SJSA1 (cell line): ENCODE measurements at regions not wholly inside any gene's neighbourhood (a gene's known extent, or its start where the extent isn't known, plus 50 kb on each side); places are given as distances from the start of the nearest gene placed in this dataset.
A peak's percentile ranks its signal among the peaks of the same experiment; 100 is the strongest.
"Not testable (repeated sequence)": the region's sequence is repeated elsewhere in the genome, so short reads cannot be mapped to it uniquely, and the experiment has no call there.

Source experiments
- DNase-seq, 2 experiments: peaks; one replicate each; pipeline ENCODE4 v3.0.0-alpha.2; 2015 to 2020; ENCODE audit warnings: low spot score in 2 of 2, low read depth in 1 of 2
- H3K27ac ChIP-seq: fragments of 250-450 bp; sonication (Bioruptor Pico); 2 replicates; pipeline ENCODE4 v1.5.1; 2020; ENCODE audit warnings: mild to moderate bottlenecking, moderate library complexity
- H3K27me3 ChIP-seq: fragments of 250-450 bp; sonication (Bioruptor Pico); replicated peaks from 2 replicates; pipeline ENCODE4 v1.5.1; 2020; ENCODE audit warnings: mild to moderate bottlenecking, moderate library complexity
- H3K36me3 ChIP-seq: fragments of 250-450 bp; sonication (Bioruptor Pico); 2 replicates; pipeline ENCODE4 v1.5.1; 2020; ENCODE audit warnings: mild to moderate bottlenecking
- H3K4me1 ChIP-seq: fragments of 250-450 bp; sonication (Bioruptor Pico); replicated peaks from 2 replicates; pipeline ENCODE4 v1.6.1; 2021; ENCODE audit warnings: mild to moderate bottlenecking
- H3K4me3 ChIP-seq: fragments of 250-450 bp; sonication (Bioruptor Pico); 2 replicates; pipeline ENCODE4 v1.5.1; 2020; ENCODE audit warnings: mild to moderate bottlenecking
- H3K9me3 ChIP-seq: fragments of 250-450 bp; sonication (Bioruptor Pico); replicated peaks from 2 replicates; pipeline ENCODE4 v1.5.1; 2020; ENCODE audit warnings: mild to moderate bottlenecking

DNA sequence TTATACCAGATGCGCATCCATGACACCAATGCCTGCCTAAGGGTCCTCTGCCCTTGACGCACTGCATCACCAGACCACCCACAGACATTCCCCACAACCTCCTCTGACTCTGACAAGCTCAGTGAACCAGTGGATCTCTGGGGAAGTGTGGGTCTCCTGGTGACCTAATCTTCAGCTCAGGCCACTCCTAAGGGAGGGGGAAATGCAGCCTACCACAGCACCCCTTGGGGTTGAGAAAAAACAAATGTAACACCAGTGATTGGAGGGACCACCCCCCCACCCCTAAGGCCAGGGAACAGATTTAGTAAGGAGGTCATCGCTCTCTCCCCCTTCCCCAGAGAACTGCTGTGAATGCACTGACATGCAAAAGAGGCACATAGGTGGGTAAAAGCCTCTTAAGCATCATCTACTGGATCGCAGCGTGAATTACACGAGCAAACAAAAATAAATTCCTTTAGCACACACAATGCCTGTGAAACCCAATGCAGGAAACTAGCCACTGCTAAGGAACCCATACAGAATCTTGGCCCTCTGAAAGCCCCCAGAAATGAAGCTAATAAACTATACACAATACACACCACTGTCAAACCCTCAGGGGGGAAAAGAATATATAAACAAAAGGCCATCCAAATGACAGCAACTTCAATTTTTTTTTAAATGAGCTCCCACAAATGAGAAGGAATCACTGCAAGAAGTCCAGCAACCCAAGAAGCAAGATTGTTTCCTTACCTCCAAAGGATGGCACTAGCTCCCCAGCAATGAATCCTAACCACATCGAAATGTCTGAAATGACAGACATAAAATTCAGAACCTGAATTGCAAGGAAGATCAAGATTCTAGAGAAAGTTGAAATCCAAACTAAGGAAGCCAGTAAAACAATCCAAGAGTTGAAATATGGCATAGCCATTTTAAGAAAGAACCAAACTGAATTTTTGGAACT lies 513.7 kb upstream of the PTGER4 start:
- Histone ChIP-seq H3K27ac (no peak overlapping the region), H3K9me3 (no peaks in the 10 kb centered on the region; the same call in 1 of the 2 replicates), H3K4me3 (no peak overlapping the region), H3K4me1 (no peaks in the 10 kb centered on the region), H3K36me3 (no peaks in the 10 kb centered on the region), H3K27me3 (no peaks in the 10 kb centered on the region)
- no peak for DNase-seq

DNA sequence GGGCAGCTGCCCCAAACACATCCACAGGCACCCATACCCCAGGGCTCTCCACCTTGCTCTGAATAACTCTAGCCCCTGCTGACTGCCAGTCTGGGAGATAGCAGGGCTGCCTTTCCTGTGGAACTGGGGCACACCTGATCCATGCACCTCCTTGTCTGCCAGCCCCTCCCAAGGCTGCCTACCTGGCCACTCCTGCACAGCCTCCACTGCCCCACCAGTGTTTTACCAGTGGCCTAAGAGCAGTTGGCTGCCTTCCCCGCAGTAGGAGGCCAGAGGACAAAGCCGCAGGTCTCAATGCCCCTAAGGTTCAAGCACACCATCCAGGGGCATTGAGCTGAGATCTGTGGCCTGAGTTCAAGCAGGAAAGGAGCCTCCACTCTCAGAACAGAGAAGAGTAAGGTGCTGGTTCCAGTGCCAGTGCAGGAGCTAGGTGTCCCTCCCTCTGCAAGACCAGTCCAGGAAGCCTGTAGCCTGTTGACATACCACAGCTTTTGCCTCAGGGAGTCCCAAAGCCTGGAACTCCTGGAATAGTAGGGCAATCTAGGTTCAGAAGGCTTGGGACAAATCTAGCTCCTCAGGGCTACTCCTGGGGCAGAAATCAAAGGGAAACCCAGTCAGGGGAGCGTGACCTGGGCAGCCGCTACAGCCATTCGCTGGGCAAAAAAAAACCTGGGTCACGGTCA lies 514.5 kb upstream of the PTGER4 start:
- no peaks in the 10 kb centered on the region for H3K36me3 ChIP-seq
- no peak overlapping the region for H3K4me3 ChIP-seq
- H3K27ac ChIP-seq, result no peak overlapping the region
- no peak for DNase-seq
- no peaks in the 10 kb centered on the region; the same call in 1 of the 2 replicates for H3K9me3 ChIP-seq
- no peaks in the 10 kb centered on the region for H3K27me3 ChIP-seq
- no peaks in the 10 kb centered on the region for H3K4me1 ChIP-seq

DNA sequence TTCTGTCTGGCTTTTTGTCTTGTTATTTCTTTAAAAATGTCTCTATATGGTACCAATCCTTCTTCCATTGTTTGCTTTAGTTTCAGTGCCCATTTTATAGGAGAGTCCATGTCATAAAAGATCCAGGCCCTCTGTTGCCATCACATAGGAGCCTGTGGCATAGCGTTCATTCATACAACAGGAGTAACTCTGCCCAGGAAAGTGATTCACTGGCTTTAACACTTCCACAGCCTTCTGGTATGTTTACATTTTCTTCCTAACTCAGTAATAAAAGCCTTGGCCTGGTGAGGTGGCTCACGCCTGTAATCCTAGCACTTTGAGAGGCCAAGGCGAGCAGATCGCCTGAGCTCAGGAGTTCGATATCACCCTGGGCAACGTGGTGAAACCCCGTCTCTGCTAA lies 519.3 kb upstream of the PTGER4 start:
- DNase-seq, result no peak
- no peaks in the 10 kb centered on the region for H3K36me3 ChIP-seq
- H3K27ac ChIP-seq, result no peak overlapping the region
- no peaks in the 10 kb centered on the region for H3K9me3 ChIP-seq
- H3K4me3 ChIP-seq, result no peak overlapping the region
- no peaks in the 10 kb centered on the region for H3K4me1 ChIP-seq
- H3K27me3 ChIP-seq, result no peaks in the 10 kb centered on the region

DNA sequence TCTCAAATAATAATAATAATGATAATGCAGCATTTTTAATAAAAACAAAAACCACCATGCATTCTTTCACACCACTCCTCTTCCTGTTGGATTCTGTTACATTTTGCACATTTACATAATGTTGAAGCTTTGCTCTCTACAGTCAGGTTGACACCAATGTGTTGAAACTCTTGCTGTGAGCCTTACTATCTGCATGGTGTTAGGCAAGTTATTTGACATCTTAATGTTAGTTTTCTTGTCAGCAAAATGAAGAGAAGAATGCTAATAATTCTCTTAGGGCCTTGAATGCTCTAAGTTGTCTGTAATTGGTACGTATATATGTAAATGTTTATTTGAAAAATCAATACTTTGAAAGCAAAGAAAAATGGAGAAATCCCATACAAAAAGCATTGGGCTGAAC lies 525.5 kb upstream of the PTGER4 start:
- H3K9me3 ChIP-seq, result no peaks in the 10 kb centered on the region
- no peaks in the 10 kb centered on the region for H3K36me3 ChIP-seq
- DNase-seq, result no peak
- no peaks in the 10 kb centered on the region for H3K27me3 ChIP-seq
- no peak overlapping the region for H3K4me3 ChIP-seq
- H3K27ac ChIP-seq, result no peak overlapping the region
- no peaks in the 10 kb centered on the region for H3K4me1 ChIP-seq

DNA sequence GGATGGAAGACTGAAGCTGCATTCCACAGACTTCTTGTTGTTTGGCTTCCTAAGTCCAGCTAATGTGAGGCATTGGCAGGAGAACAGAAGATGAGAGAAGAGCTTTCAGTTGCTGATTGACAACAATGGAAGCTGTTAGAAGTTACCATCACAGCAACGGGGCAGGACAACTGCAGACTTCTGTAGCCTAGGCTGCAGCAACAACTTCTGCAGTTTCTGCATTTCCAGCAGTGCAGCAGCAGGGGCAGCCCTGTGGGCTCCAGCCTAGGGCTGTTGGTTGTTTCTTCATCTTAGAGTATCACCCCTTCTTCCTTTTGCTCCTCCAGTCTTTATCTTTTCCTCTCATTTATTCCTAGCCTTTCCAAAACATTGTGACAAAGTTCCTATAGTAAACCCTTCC lies 528.8 kb upstream of the PTGER4 start:
- H3K27ac ChIP-seq, result no peak overlapping the region
- no peaks in the 10 kb centered on the region for H3K36me3 ChIP-seq
- no peaks in the 10 kb centered on the region for H3K9me3 ChIP-seq
- no peak overlapping the region for H3K4me3 ChIP-seq
- H3K27me3 ChIP-seq, result no peaks in the 10 kb centered on the region
- no peaks in the 10 kb centered on the region for H3K4me1 ChIP-seq
- no peak for DNase-seq

DNA sequence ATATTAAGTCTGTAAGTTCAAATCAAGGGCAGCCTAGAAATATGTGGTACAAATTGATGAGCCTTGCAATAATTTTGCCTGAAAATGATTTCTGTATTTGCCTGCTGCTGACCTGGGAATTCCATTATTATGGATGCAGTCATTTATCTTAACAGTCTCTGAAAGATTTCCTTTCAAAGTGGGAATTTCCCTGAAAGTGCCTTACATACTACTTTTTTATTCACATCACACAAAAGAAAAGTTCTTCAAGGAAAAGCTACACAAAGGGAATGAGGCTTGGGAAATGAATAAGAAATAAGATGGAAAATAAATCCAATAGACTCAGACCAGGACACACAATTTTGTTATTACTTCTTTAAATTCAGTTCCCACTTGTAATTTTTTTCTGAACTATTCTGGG lies 537.8 kb upstream of the PTGER4 start:
- DNase-seq, result no peak
- no peaks in the 10 kb centered on the region for H3K27me3 ChIP-seq
- no peak overlapping the region for H3K4me3 ChIP-seq
- H3K27ac ChIP-seq, result no peak overlapping the region
- H3K4me1 ChIP-seq, result no peaks in the 10 kb centered on the region
- no peaks in the 10 kb centered on the region for H3K36me3 ChIP-seq
- H3K9me3 ChIP-seq, result no peaks in the 10 kb centered on the region

DNA sequence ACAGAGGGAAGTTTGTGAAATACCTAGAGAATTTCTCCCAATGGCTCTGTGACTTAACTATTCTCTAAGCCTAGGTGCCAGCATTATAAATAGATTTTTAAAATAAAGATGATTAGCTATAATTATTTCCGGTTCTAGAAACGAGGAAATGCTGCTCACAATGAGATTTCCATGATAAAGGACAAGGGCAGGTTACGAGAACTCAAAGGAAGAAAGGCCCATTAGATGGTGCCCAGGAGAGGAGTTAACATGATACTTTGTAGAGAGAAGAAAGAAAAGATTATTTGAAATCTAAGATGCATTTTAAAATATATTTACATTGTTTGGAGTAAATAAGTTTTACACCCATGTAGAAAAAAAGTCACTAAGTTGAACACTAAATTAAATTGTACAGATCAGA lies 538.3 kb upstream of the PTGER4 start:
- H3K9me3 ChIP-seq, result no peaks in the 10 kb centered on the region
- no peak for DNase-seq
- H3K27ac ChIP-seq, result no peak overlapping the region
- no peaks in the 10 kb centered on the region for H3K36me3 ChIP-seq
- no peaks in the 10 kb centered on the region for H3K27me3 ChIP-seq
- no peak overlapping the region for H3K4me3 ChIP-seq
- H3K4me1 ChIP-seq, result no peaks in the 10 kb centered on the region

DNA sequence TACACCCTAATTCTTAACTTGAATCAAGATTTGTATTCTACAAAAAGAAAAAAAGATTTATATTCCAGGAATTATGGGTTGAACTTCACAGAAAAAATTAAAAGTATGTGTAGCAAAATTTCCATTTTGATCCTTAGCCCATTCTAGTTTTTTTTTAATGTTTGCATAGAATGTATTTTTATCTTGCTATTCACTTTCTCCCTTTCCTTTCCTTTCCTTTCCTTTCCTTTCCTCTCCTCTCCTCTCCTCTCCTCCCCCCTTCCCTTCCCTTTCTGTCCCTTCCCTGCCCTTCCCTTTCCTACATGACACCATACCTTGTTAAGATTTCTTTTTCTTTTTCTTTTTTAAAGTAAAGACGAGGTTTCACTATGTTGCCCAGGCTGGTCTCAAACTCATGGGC lies 542.5 kb upstream of the PTGER4 start:
- no peak for DNase-seq
- no peak overlapping the region for H3K4me3 ChIP-seq
- H3K9me3 ChIP-seq, result no peaks in the 10 kb centered on the region
- no peaks in the 10 kb centered on the region for H3K4me1 ChIP-seq
- no peak overlapping the region for H3K27ac ChIP-seq
- H3K36me3 ChIP-seq, result no peaks in the 10 kb centered on the region
- no peaks in the 10 kb centered on the region for H3K27me3 ChIP-seq

DNA sequence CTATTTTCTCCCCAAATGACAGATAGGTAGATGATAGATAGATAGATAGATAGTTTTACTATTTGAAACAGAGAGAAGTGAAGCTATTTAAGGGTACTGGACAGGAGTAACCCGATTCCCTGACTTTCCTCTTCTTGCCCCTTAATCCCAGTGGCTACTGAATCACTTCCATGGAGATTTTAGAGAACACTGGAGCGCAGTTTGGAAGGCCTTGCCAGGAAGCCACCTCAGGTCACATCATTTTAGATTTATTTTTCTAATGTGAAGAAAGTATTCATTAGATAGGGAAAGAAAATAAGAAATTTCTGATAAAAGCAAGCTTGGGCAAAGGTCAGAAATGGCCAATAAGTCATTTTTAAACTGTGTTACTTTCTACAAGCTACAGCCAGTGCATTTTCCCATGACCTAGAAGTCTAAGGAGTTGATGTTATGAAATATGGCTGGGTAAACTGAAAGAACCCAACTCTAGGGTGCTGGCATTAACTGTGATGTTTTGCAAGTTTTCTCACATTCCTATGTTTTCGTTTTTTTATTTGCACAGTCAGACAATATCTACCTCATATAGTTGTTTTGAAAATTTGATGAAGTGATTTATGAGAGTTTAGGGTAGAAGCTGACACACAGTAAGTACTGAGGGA lies 544.7 kb upstream of the PTGER4 start:
- no peaks in the 10 kb centered on the region for H3K27me3 ChIP-seq
- H3K4me3 ChIP-seq, result no peak overlapping the region
- H3K36me3 ChIP-seq, result no peaks in the 10 kb centered on the region
- no peaks in the 10 kb centered on the region for H3K9me3 ChIP-seq
- DNase-seq, result no peak
- no peak overlapping the region for H3K27ac ChIP-seq
- no peaks in the 10 kb centered on the region for H3K4me1 ChIP-seq

DNA sequence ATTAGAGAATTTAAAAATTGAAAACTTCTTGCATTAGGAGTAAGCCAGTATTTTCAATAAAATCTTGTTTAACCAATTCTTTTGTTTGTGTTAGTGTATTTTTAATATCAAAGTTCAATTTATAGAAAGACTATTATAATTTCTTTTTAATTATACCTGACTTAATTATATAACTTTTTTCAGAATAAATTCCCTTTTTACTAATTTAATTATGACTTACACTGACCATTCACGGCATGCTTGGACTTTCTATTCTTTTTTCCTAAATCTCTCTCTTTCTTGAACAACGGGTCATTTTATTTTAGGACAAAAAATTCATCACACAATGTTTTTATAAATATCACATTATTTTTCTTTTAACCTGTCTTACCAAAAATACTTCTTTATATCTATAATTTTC lies 555.3 kb upstream of the PTGER4 start:
- Histone ChIP-seq H3K4me3 (no peak overlapping the region), H3K27me3 (no peaks in the 10 kb centered on the region), H3K27ac (no peak overlapping the region), H3K9me3 (0 out of 2 replicates have a peak, but pooled peaks cover 5% of the 10 kb centered on the region), H3K36me3 (no peaks in the 10 kb centered on the region), H3K4me1 (no peaks in the 10 kb centered on the region)
- DNase-seq, result peak in 1 of 2 experiments; percentile 14

DNA sequence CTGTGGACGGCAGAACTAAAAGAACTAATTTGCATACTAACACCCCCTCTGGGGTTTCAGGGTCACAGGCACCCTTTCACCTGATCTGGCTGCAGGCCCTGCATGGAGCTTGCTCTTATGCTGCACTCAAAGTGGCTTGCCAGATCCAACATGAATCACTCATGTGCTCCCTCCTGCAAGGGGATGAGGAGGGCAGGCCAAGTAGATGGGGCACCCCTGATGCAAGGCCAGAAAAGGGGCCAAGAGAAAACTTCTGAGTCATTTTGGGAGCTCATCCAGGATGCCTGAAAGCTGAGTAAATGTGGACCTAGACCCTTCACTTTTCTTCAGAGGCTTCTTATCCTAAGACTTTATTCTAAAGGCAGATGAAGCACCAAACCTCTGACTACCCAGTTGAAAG lies 558.5 kb upstream of the PTGER4 start:
- Histone ChIP-seq H3K4me3 (no peak overlapping the region), H3K9me3 (0 out of 2 replicates have a peak, but pooled peaks cover 5% of the 10 kb centered on the region), H3K27me3 (no peaks in the 10 kb centered on the region), H3K27ac (no peak overlapping the region), H3K4me1 (no peaks in the 10 kb centered on the region), H3K36me3 (no peaks in the 10 kb centered on the region)
- no peak for DNase-seq

DNA sequence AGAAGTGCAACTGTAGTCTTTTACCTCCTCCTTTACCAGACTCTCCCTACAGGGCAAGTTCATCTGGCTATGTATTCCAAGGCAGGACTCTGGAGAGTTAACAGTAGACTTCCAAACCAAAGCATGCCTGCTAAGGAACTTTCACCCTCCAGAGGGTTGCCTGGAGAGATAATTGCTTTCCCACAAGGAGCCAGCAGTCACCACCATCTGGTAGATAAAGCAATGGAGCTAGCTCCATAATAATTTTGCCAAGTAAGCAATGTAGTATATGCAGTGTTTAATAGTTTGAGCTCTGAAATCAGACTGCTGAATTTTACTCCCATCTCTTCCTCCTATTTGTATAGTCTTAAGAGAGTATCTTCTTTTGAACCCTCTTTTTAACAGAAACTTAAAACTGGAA lies 566.8 kb upstream of the PTGER4 start:
- Histone ChIP-seq H3K27ac (no peak overlapping the region), H3K27me3 (no peaks in the 10 kb centered on the region), H3K4me1 (no peaks in the 10 kb centered on the region), H3K9me3 (no peaks in the 10 kb centered on the region), H3K36me3 (no peaks in the 10 kb centered on the region), H3K4me3 (no peak overlapping the region)
- no peak for DNase-seq

DNA sequence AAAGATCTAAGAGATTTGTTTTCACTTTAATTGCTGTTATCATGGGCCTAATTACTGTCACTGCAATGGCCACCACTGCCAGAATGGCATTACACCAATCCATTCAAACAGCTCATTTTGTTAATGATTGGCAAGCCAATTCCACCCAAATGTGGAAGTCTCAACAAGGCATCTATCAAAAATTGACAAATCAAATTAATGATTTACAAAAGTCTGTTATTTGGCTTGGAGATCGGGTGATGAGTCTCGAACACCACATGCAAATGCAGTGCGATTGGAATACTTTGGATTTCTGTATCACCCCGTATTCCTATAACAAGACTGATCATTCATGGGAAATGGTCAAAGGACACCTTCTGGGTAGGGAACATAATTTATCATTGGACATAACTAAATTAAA lies 568.7 kb upstream of the PTGER4 start:
- H3K27ac ChIP-seq, H3K4me1 ChIP-seq, H3K9me3 ChIP-seq, H3K27me3 ChIP-seq, DNase-seq, H3K36me3 ChIP-seq, H3K4me3 ChIP-seq: not testable (repeated sequence)

DNA sequence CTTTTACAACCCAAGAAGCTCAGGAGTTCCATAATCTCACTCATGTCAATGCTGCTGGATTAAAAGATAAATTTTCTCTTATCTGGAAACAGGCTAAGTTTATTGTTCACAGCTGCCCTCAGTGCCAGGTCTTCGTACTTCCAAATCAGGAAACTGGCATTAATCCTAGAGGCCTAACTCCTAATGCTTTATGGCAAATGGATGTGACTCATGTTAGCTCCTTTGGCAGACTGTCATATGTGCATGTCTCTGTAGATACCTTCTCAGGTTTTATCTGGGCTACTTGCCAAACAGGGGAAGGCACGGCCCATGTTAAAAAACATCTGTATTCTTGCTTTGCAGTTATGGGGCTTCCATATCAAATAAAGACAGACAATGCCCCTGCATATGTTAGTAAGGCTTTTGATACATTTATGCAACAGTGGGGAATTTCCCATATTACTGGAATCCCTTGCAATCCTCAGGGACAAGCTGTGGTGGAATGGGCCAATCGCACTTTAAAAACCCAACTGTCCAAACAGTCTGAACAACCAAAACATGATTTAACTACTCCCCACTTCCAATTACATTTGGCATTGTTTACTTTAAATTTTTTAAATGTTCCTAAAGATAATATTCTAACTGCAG lies 570.8 kb upstream of the PTGER4 start:
- not testable (repeated sequence) for DNase-seq, H3K27me3 ChIP-seq, H3K9me3 ChIP-seq, H3K27ac ChIP-seq, H3K4me3 ChIP-seq, H3K4me1 ChIP-seq, H3K36me3 ChIP-seq
